ENCODE measurements at regions not wholly inside any gene's neighbourhood (a gene's known extent, or its start where the extent isn't known, plus 50 kb on each side); places are given as distances from the start of the nearest gene placed in this dataset.
"Not testable (repeated sequence)": the region's sequence is repeated elsewhere in the genome, so short reads cannot be mapped to it uniquely, and the experiment has no call there.

DNA sequence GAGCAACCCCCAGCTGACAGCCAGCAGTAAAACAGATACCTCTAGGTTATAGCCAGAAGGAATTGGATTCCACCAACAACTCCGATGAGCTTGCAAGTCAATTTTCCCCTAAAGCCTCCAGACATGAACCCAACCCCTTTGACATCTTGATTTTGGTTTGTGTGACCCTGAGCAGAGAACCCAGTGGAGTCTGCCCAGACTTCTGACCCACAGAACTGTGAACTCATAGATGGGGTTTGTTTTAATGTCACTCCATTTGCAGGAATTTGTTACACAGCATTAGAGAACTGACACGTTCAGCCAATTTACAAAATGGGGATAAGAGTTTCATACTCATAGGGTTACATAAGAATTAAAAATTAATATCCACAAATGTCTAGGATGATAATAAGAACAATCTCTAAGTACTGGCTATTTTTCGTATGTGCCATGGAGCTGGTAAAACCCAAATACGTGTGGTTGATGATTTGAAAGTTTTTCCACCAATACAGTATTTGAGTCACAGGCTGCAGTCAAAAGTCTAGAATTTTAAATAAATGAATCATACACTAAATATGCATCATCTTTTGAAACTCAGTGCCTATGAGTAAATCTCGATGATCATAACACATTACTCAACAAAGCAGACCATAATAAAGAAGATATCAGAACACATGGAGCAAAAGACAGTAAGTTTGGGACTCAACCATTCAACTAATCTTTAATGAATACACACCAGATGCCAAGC, 380.0 kb downstream of the ANAPC1 start:
- DNase-seq (ENCODE audit: low spot score): not testable (repeated sequence)

- DNase-seq (ENCODE audit: low spot score): not testable (repeated sequence)
Measured at GRCh38 chr2:111504571-111504942, 379.4 kb downstream of the ANAPC1 start.

GRCh38 chr2:111505267-111505666, 378.7 kb downstream of the ANAPC1 start:
- not testable (repeated sequence) for DNase-seq (ENCODE audit: low spot score)

- DNase-seq (ENCODE audit: low spot score): not testable (repeated sequence)
Measured at GRCh38 chr2:111506936-111507335, 377.1 kb downstream of the ANAPC1 start.

DNA sequence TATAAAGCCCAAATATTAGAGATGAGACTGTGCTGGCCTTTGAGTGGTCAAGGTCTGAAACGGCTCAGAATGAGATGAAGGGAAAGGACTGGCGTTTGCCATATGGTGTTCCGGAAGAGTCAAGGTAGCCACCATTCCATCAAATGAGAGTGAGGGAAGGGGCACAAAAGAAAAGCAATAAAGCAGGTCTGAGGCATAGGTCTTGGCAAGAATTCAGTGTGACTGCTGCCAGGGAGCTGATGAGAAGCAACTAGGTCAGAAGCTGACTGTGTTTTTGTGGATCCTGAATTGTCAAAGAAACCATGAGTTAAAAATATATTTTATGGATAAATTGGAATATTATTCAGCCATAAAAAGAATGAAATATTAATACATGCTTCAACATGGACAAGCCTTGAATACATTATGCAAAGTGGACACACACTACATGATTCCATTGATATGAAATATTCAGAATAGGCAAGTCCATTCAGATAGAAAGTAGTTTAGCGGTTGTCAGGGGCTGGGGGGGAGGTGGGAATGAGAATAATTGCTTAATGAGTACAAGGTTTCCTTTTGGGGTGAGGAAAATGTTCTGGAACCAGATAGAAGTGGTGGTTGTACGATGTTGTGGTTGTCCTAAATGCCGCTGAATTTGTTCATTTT, 374.6 kb downstream of the ANAPC1 start:
- DNase-seq (ENCODE audit: low spot score): not testable (repeated sequence)

GRCh38 chr2:111510384-111510783, 373.6 kb downstream of the ANAPC1 start:
- DNase-seq (ENCODE audit: low spot score): not testable (repeated sequence)

- not testable (repeated sequence) for DNase-seq (ENCODE audit: low spot score)
Measured at GRCh38 chr2:111511062-111511461, 372.9 kb downstream of the ANAPC1 start.

DNA sequence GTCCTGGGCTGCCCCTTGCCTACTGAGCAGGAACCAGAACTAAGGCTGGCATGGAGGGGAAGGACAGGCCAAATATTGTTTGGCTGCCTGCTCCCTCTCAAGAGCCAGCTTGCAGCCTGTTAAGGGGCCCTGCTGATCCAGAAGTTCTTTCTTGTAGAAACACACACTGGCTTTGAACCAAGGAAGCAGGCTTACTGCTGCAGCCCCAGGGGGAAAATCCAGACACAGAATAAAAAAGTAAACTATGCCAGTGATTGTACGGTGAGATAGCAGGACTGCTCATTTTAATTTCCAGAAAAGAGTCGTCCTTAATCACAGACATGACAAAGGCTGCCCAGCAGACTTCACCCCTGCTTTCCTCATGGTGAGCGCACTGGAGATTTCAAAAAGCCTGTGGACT, 371.6 kb downstream of the ANAPC1 start:
- DNase-seq (ENCODE audit: low spot score): not testable (repeated sequence)

DNA sequence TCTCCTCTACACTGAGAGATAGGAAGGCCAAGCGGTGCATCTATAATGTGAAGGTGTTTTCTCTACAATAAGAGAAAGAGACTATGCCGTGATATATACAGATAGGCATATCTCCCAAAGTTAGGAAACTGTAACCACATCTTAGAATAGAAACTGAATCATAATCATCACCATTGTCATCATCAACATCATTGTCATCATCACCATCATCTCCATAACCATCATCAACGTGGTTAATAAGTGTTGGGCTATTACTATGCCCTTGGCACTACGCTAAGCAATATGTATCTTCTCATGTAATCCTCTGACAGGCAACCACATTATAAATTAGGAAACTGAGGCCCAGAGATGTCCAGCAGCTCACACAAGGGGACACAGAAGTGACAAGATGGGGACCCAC, 369.9 kb downstream of the ANAPC1 start:
- DNase-seq (ENCODE audit: low spot score): not testable (repeated sequence)

- DNase-seq (ENCODE audit: low spot score): not testable (repeated sequence)
Measured at GRCh38 chr2:111517050-111517720, 366.8 kb downstream of the ANAPC1 start.

DNA sequence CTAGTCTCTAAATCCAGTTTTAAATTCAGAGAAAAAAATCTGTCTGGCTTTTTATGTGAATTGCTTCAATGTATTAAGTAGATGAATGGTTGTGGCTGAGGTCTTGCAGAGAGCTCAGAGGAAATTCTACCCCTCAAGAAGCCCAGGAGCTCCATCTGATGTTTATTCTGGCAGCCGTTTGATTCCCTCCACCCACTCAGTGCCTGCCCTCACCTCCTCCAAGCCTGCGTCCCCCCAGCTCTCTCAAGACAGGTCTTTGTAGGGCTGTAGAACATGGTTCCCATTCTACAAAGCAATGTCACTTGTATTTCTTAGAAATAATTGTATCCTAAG, 366.3 kb downstream of the ANAPC1 start:
- not testable (repeated sequence) for DNase-seq (ENCODE audit: low spot score)

GRCh38 chr2:111519071-111519470, 364.9 kb downstream of the ANAPC1 start:
- no peak for DNase-seq (ENCODE audit: low spot score)

DNA sequence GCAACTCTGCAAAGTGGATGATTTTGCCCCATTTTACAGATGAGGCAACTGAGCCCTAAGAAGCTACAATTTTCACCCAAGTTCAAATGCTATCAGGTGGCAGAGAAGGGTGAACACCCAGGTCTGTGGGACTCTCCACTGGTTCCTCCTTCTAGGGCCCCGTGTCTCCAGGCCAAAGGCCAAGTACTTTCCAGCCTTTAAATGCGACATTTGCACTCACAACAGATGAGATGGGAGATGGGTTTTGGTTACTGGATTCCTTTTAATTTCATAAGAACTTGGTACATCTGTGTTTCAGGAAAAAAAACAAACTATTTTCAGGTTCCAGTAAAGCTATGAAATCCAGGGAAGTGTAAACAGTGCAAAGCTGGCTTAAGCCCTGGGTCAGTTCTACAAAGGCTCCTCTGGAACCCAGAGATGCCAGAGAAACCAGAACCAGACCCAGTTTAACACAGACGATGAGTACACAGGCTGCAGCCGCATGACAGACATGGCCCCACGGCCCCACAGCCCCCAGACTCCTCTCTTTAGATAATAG, 361.7 kb downstream of the ANAPC1 start:
- no peak for DNase-seq (ENCODE audit: low spot score)

GRCh38 chr2:111523009-111523408, 361.0 kb downstream of the ANAPC1 start:
- DNase-seq (ENCODE audit: low spot score): no peak

GRCh38 chr2:111525026-111525425, 359.0 kb downstream of the ANAPC1 start:
- DNase-seq (ENCODE audit: low spot score): not testable (repeated sequence)

- DNase-seq (ENCODE audit: low spot score): not testable (repeated sequence)
Measured at GRCh38 chr2:111526041-111526639, 357.9 kb downstream of the ANAPC1 start.

GRCh38 chr2:111527707-111528400, 356.1 kb downstream of the ANAPC1 start:
- DNase-seq (ENCODE audit: low spot score): not testable (repeated sequence)

DNA sequence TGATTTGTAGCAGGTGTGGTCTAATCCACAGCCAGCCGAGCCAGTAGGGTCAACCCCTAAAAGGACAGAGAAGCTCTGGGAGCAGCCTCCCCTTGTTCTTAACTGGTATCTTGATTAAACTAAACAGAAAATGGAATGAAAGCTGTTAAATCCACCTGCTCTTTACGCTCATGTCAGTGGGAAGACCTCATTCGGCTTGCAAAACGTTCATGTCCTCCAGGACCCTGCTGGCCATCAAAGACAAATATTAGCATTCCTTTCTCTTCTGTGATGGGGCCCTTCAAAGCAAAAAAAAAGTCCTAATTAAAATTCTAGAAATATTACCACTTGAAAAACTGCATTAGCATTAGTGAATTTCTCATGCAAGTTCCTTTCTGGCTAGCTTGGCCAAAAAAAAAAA, 355.0 kb downstream of the ANAPC1 start:
- not testable (repeated sequence) for DNase-seq (ENCODE audit: low spot score)

DNA sequence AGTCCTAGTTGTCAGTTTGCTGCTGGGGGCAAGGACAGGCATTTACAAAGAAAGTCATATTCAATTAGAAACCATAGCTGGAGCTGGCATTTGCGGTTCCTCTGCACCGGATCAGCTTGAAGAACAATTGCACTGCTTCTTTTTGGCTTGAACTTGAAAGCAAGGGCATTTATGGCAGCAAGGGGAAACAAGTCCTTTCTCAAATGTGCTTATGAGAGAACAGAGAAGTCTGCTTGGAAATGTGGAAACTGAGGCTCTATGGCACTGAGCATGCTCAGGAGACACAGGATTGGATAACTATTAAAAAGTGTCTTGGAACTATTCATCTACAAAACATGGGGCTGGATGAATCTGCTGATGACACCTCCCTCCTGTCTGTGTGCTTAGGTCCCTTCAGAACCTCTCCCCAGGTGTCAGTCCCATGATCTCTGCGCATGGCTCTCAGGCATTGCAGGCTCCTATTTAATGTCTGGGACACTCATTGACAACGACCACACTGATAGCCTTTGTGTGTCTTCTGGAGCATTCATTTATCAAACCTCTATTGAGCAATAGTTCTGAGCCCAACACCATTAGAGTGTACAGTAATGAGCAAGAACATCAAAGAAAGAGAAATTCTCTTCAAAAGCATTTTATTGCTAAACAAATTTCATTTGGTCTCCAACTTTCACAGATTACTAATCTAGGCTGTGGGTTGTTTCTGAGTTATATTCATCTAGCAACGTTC, 353.6 kb downstream of the ANAPC1 start:
- not testable (repeated sequence) for DNase-seq (ENCODE audit: low spot score)

DNA sequence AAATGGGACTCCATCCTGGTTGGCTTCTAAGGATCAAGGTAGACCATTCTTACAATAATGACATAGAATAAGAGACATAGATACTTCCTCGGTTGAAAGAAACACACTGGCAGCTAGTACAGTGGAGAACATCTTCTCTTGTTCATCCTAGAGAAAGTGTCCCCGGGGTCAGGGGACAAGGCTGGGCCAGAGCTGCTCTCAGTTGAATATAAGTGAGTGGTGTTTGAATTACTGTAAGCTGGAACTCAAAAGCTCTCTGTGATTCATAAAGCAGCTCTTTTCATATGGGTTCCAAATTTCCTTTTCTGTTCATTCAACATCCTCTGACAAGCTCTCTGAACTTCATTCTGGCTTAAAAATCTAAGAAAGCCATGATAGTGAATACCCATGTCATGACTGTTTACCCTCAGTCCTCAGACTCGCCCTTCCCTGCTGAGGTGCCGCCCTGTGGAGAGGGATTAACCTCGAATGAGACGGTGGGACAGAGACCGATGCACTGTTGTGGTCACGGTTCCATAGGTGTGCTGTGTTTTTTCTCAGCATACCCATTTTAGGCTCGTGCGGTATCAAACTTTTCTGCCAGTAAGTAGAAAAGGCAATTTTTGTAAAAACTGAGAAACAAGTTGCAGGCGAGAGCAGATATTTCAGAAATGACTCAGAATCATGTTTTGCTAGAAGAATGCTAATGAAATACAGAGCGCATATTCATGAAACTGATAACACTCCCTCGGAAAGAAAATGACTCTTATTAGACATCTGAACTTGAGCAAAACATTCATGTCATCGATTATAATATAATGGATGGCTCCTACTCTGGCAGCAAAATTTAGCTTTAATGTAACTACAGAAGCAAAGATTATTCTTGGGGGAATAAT, 351.1 kb downstream of the ANAPC1 start:
- not testable (repeated sequence) for DNase-seq (ENCODE audit: low spot score)
